ENCODE measurements at regions not wholly inside any gene's neighbourhood (a gene's known extent, or its start where the extent isn't known, plus 50 kb on each side); places are given as distances from the start of the nearest gene placed in this dataset.
"Not testable (repeated sequence)": the region's sequence is repeated elsewhere in the genome, so short reads cannot be mapped to it uniquely, and the experiment has no call there.

GRCh38 chr2:240238786-240239185, 98.3 kb upstream of the OTOS start:
- DNase-seq (ENCODE audit: low read depth): no peak

GRCh38 chr2:240239325-240239724, 98.9 kb upstream of the OTOS start:
- no peak for DNase-seq (ENCODE audit: low read depth)

GRCh38 chr2:240240017-240240734, 99.7 kb upstream of the OTOS start:
- DNase-seq (ENCODE audit: low read depth): peak; percentile 63

GRCh38 chr2:240240781-240241180, 100.3 kb upstream of the OTOS start:
- DNase-seq (ENCODE audit: low read depth): no peak

GRCh38 chr2:240241572-240241971, 101.1 kb upstream of the OTOS start:
- no peak for DNase-seq (ENCODE audit: low read depth)

GRCh38 chr2:240243049-240243448, 102.6 kb upstream of the OTOS start:
- not testable (repeated sequence) for DNase-seq (ENCODE audit: low read depth)

GRCh38 chr2:240244543-240244942, 104.1 kb upstream of the OTOS start:
- DNase-seq (ENCODE audit: low read depth): no peak

- DNase-seq (ENCODE audit: low read depth): no peak
Observed at GRCh38 chr2:240245184-240245583, 104.7 kb upstream of the OTOS start.

- DNase-seq (ENCODE audit: low read depth): peak; percentile 94
Observed at GRCh38 chr2:240245706-240246105, 105.2 kb upstream of the OTOS start.

- DNase-seq (ENCODE audit: low read depth): no peak
Observed at GRCh38 chr2:240246173-240246820, 105.8 kb upstream of the OTOS start.

- DNase-seq (ENCODE audit: low read depth): no peak
Observed at GRCh38 chr2:240247241-240247867, 106.9 kb upstream of the OTOS start.

GRCh38 chr2:240247868-240248720, 107.6 kb upstream of the OTOS start:
- DNase-seq (ENCODE audit: low read depth): peak; percentile 62

GRCh38 chr2:240248721-240249422, 108.4 kb upstream of the OTOS start:
- no peak for DNase-seq (ENCODE audit: low read depth)

- DNase-seq (ENCODE audit: low read depth): peak; percentile 60
Observed at GRCh38 chr2:240249423-240250149, 109.1 kb upstream of the OTOS start.

- DNase-seq (ENCODE audit: low read depth): no peak
Observed at GRCh38 chr2:240250150-240250984, 109.9 kb upstream of the OTOS start.

GRCh38 chr2:240250985-240251847, 110.8 kb upstream of the OTOS start:
- DNase-seq (ENCODE audit: low read depth): peak; percentile 95

GRCh38 chr2:240251848-240252190, 111.4 kb upstream of the OTOS start:
- no peak for DNase-seq (ENCODE audit: low read depth)

GRCh38 chr2:240252191-240252871, 111.9 kb upstream of the OTOS start:
- no peak for DNase-seq (ENCODE audit: low read depth)

Measured in myocyte (in vitro differentiated cells).